ENCODE measurements at regions not wholly inside any gene's neighbourhood (a gene's known extent, or its start where the extent isn't known, plus 50 kb on each side); places are given as distances from the start of the nearest gene placed in this dataset.
"Not testable (repeated sequence)": the region's sequence is repeated elsewhere in the genome, so short reads cannot be mapped to it uniquely, and the experiment has no call there.

- Histone ChIP-seq H3K4ac (ENCODE audit: low read length) (no peak overlapping the region), H3K4me1 (ENCODE audit: control insufficient read depth in 2 of 2, insufficient read depth in 1 of 2, low read depth in 1 of 2, low read length in 2 of 2) (peaks cover 9 to 11% of the 10 kb centered on the region in 2 donors), H3K9me3 (replicated peaks in 1 of 2; ENCODE audit: control insufficient read depth in 2 of 2, insufficient read depth in 1 of 2, low read depth in 1 of 2, low read length in 2 of 2) (peaks cover 3 to 9% of the 10 kb centered on the region in 2 donors), H3K27me3 (ENCODE audit: control insufficient read depth in 3 of 3, insufficient read depth in 3 of 3, low read depth in 1 of 3, low read length in 3 of 3) (no peaks in the 10 kb centered on the region), H3K14ac (ENCODE audit: low read length) (no peak overlapping the region), H3K23ac (ENCODE audit: low read depth, low read length, poor library complexity) (no peak overlapping the region), H2BK15ac (ENCODE audit: low read length) (no peak overlapping the region), H3K79me1 (ENCODE audit: low read depth, low read length) (no peaks in the 10 kb centered on the region), H4K8ac (ENCODE audit: low read depth, low read length) (no peak overlapping the region), H3K18ac (ENCODE audit: low read length) (no peak overlapping the region), H2BK120ac (ENCODE audit: low read depth, low read length) (no peak overlapping the region), H2BK12ac (ENCODE audit: low read length) (no peak overlapping the region), H3K36me3 (replicated peaks in 1 of 2; ENCODE audit: control insufficient read depth in 2 of 2, insufficient read depth in 2 of 2, low read length in 2 of 2) (no peaks in the 10 kb centered on the region), H3K4me2 (ENCODE audit: insufficient read depth, low read length, poor library complexity, severe bottlenecking) (no peak overlapping the region), H3K9ac (ENCODE audit: low read depth, low read length, poor library complexity) (no peak overlapping the region), H3K27ac (replicated peaks; ENCODE audit: low read length) (no peak overlapping the region), H2AFZ (ENCODE audit: low read length) (no peak overlapping the region), H4K91ac (ENCODE audit: low read depth, low read length, poor library complexity) (no peak overlapping the region), H2AK5ac (ENCODE audit: low read depth, low read length) (peak overlapping the region; percentile 15), H2BK5ac (ENCODE audit: low read length) (no peak overlapping the region), H3K4me3 (ENCODE audit: low read length in 2 of 2) (no peak overlapping the region)
- WGBS, 2 donors (ENCODE audit: extremely low coverage in 2 of 2, insufficient read length in 2 of 2, insufficient replicate concordance in 1 of 2) = no CpG with 5 or more reads among the region's 15 CpGs
- DNase-seq (ENCODE audit: low spot score) = no peak
Measured at GRCh38 chr2:111537078-111537655, 346.8 kb downstream of the ANAPC1 start.

- WGBS, 2 donors (ENCODE audit: extremely low coverage in 2 of 2, insufficient read length in 2 of 2, insufficient replicate concordance in 1 of 2) = no CpG with 5 or more reads among the region's 9 CpGs
- H3K4me2 ChIP-seq (ENCODE audit: insufficient read depth, low read length, poor library complexity, severe bottlenecking); H3K4me3 ChIP-seq (ENCODE audit: low read length in 2 of 2); H3K9ac ChIP-seq (ENCODE audit: low read depth, low read length, poor library complexity); DNase-seq (ENCODE audit: low spot score); H3K18ac ChIP-seq (ENCODE audit: low read length); H4K91ac ChIP-seq (ENCODE audit: low read depth, low read length, poor library complexity); H2BK12ac ChIP-seq (ENCODE audit: low read length); H2AFZ ChIP-seq (ENCODE audit: low read length); H2BK120ac ChIP-seq (ENCODE audit: low read depth, low read length); H3K27ac ChIP-seq (replicated peaks; ENCODE audit: low read length); H4K8ac ChIP-seq (ENCODE audit: low read depth, low read length); H2BK15ac ChIP-seq (ENCODE audit: low read length); H3K9me3 ChIP-seq (replicated peaks in 1 of 2; ENCODE audit: control insufficient read depth in 2 of 2, insufficient read depth in 1 of 2, low read depth in 1 of 2, low read length in 2 of 2); H2BK5ac ChIP-seq (ENCODE audit: low read length); H3K14ac ChIP-seq (ENCODE audit: low read length); H2AK5ac ChIP-seq (ENCODE audit: low read depth, low read length); H3K23ac ChIP-seq (ENCODE audit: low read depth, low read length, poor library complexity); H3K36me3 ChIP-seq (replicated peaks in 1 of 2; ENCODE audit: control insufficient read depth in 2 of 2, insufficient read depth in 2 of 2, low read length in 2 of 2); H3K27me3 ChIP-seq (ENCODE audit: control insufficient read depth in 3 of 3, insufficient read depth in 3 of 3, low read depth in 1 of 3, low read length in 3 of 3); H3K4me1 ChIP-seq (ENCODE audit: control insufficient read depth in 2 of 2, insufficient read depth in 1 of 2, low read depth in 1 of 2, low read length in 2 of 2); H3K79me1 ChIP-seq (ENCODE audit: low read depth, low read length); H3K4ac ChIP-seq (ENCODE audit: low read length): not testable (repeated sequence)
Measured at GRCh38 chr2:111539991-111540390, 344.0 kb downstream of the ANAPC1 start.

GRCh38 chr2:111542120-111542774 is 341.7 kb downstream of the ANAPC1 start:
- not testable (repeated sequence) for H2BK15ac ChIP-seq (ENCODE audit: low read length); H4K91ac ChIP-seq (ENCODE audit: low read depth, low read length, poor library complexity)
- WGBS, 2 donors (ENCODE audit: extremely low coverage in 2 of 2, insufficient read length in 2 of 2, insufficient replicate concordance in 1 of 2) = no CpG with 5 or more reads among the region's 2 CpGs

GRCh38 chr2:111544006-111544405 is 340.0 kb downstream of the ANAPC1 start:
- H3K4me1 ChIP-seq (ENCODE audit: control insufficient read depth in 2 of 2, insufficient read depth in 1 of 2, low read depth in 1 of 2, low read length in 2 of 2); H3K9me3 ChIP-seq (replicated peaks in 1 of 2; ENCODE audit: control insufficient read depth in 2 of 2, insufficient read depth in 1 of 2, low read depth in 1 of 2, low read length in 2 of 2); H3K27ac ChIP-seq (replicated peaks; ENCODE audit: low read length); H2BK12ac ChIP-seq (ENCODE audit: low read length); H3K4me3 ChIP-seq (ENCODE audit: low read length in 2 of 2); H3K9ac ChIP-seq (ENCODE audit: low read depth, low read length, poor library complexity); H3K23ac ChIP-seq (ENCODE audit: low read depth, low read length, poor library complexity); H2BK120ac ChIP-seq (ENCODE audit: low read depth, low read length); H3K36me3 ChIP-seq (replicated peaks in 1 of 2; ENCODE audit: control insufficient read depth in 2 of 2, insufficient read depth in 2 of 2, low read length in 2 of 2); H2AFZ ChIP-seq (ENCODE audit: low read length); H3K14ac ChIP-seq (ENCODE audit: low read length); H3K4me2 ChIP-seq (ENCODE audit: insufficient read depth, low read length, poor library complexity, severe bottlenecking); H2BK15ac ChIP-seq (ENCODE audit: low read length); H3K4ac ChIP-seq (ENCODE audit: low read length); H3K79me1 ChIP-seq (ENCODE audit: low read depth, low read length); DNase-seq (ENCODE audit: low spot score); H3K27me3 ChIP-seq (ENCODE audit: control insufficient read depth in 3 of 3, insufficient read depth in 3 of 3, low read depth in 1 of 3, low read length in 3 of 3); H2BK5ac ChIP-seq (ENCODE audit: low read length); H2AK5ac ChIP-seq (ENCODE audit: low read depth, low read length); H3K18ac ChIP-seq (ENCODE audit: low read length); H4K8ac ChIP-seq (ENCODE audit: low read depth, low read length); H4K91ac ChIP-seq (ENCODE audit: low read depth, low read length, poor library complexity): not testable (repeated sequence)
- whole genome bisulfite sequencing, 2 donors (ENCODE audit: extremely low coverage in 2 of 2, insufficient read length in 2 of 2, insufficient replicate concordance in 1 of 2) = no CpG with 5 or more reads among the region's 2 CpGs

More at GRCh38 chr2:111542120-111542774, 341.7 kb downstream of the ANAPC1 start:
- H3K14ac ChIP-seq (ENCODE audit: low read length); H3K27me3 ChIP-seq (ENCODE audit: control insufficient read depth in 3 of 3, insufficient read depth in 3 of 3, low read depth in 1 of 3, low read length in 3 of 3); H3K4ac ChIP-seq (ENCODE audit: low read length); H3K23ac ChIP-seq (ENCODE audit: low read depth, low read length, poor library complexity); H3K4me2 ChIP-seq (ENCODE audit: insufficient read depth, low read length, poor library complexity, severe bottlenecking); H4K8ac ChIP-seq (ENCODE audit: low read depth, low read length); H2BK120ac ChIP-seq (ENCODE audit: low read depth, low read length); H3K4me1 ChIP-seq (ENCODE audit: control insufficient read depth in 2 of 2, insufficient read depth in 1 of 2, low read depth in 1 of 2, low read length in 2 of 2); H2AFZ ChIP-seq (ENCODE audit: low read length); H2BK12ac ChIP-seq (ENCODE audit: low read length); H2AK5ac ChIP-seq (ENCODE audit: low read depth, low read length); DNase-seq (ENCODE audit: low spot score); H3K79me1 ChIP-seq (ENCODE audit: low read depth, low read length); H3K4me3 ChIP-seq (ENCODE audit: low read length in 2 of 2); H2BK5ac ChIP-seq (ENCODE audit: low read length); H3K36me3 ChIP-seq (replicated peaks in 1 of 2; ENCODE audit: control insufficient read depth in 2 of 2, insufficient read depth in 2 of 2, low read length in 2 of 2); H3K18ac ChIP-seq (ENCODE audit: low read length); H3K9me3 ChIP-seq (replicated peaks in 1 of 2; ENCODE audit: control insufficient read depth in 2 of 2, insufficient read depth in 1 of 2, low read depth in 1 of 2, low read length in 2 of 2); H3K9ac ChIP-seq (ENCODE audit: low read depth, low read length, poor library complexity); H3K27ac ChIP-seq (replicated peaks; ENCODE audit: low read length): not testable (repeated sequence)

Measured in neuronal stem cell (in vitro differentiated cells).